GM06990 (cell line): ENCODE measurements at regions not wholly inside any gene's neighbourhood (a gene's known extent, or its start where the extent isn't known, plus 50 kb on each side); places are given as distances from the start of the nearest gene placed in this dataset.
A peak's percentile ranks its signal among the peaks of the same experiment; 100 is the strongest.

Experiments
- DNase-seq: peaks from one replicate; pipeline ENCODE4 v3.0.0-alpha.2; 2011; ENCODE audit not compliant: insufficient read length; ENCODE audit errors: extremely low read depth
- H3K27me3 ChIP-seq: replicated peaks from 2 replicates; pipeline ENCODE4 v1.6.0; 2011; ENCODE audit warnings: low read length; ENCODE audit not compliant: control insufficient read depth, insufficient read depth
- H3K36me3 ChIP-seq: 2 replicates; pipeline ENCODE4 v1.5.1; 2011; ENCODE audit warnings: low read length; ENCODE audit not compliant: control insufficient read depth, insufficient read depth
- H3K4me3 ChIP-seq: replicated peaks from 2 replicates; pipeline ENCODE4 v1.5.1; 2011; ENCODE audit warnings: low read depth, mild to moderate bottlenecking, control low read depth, low read length
- TF ChIP-seq, protein P1 (sequence below): IDR thresholded peaks from 2 replicates; pipeline ENCODE4 v1.5.1; 2011; ENCODE audit warnings: low read length, control low read depth, mild to moderate bottlenecking, inconsistent platforms; ENCODE audit not compliant: insufficient read depth, poor library complexity, severe bottlenecking

- Histone ChIP-seq H3K36me3 (no peaks in the 10 kb centered on the region), H3K4me3 (no peak overlapping the region), H3K27me3 (no peaks in the 10 kb centered on the region)
- TF ChIP-seq, protein P1, sequence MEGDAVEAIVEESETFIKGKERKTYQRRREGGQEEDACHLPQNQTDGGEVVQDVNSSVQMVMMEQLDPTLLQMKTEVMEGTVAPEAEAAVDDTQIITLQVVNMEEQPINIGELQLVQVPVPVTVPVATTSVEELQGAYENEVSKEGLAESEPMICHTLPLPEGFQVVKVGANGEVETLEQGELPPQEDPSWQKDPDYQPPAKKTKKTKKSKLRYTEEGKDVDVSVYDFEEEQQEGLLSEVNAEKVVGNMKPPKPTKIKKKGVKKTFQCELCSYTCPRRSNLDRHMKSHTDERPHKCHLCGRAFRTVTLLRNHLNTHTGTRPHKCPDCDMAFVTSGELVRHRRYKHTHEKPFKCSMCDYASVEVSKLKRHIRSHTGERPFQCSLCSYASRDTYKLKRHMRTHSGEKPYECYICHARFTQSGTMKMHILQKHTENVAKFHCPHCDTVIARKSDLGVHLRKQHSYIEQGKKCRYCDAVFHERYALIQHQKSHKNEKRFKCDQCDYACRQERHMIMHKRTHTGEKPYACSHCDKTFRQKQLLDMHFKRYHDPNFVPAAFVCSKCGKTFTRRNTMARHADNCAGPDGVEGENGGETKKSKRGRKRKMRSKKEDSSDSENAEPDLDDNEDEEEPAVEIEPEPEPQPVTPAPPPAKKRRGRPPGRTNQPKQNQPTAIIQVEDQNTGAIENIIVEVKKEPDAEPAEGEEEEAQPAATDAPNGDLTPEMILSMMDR: no peak
- DNase-seq: no peak
These were observed 257.6 kb upstream of the PCDH7 start for GRCh38 chr4:30462445-30463090.

DNA sequence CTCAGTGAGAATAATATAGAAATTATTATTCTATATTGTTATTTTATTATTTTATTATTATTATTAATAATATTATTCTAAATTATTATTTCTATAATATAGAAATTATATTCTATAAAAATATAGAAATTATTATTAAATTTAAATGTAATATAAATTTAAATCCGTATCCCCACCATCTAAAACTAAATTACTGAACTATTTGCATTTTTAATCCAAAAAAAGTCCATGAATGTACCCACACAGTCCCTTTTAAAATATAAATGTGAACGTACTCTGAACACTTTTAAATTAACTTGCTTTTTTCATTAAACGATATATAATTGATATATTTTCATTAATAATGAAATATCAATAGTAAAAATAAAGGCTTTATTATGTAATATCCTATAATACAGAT, 248.3 kb upstream of the PCDH7 start:
- H3K27me3 ChIP-seq: no peaks in the 10 kb centered on the region
- DNase-seq: no peak
- H3K36me3 ChIP-seq: no peaks in the 10 kb centered on the region
- TF ChIP-seq, protein P1: no peak
- H3K4me3 ChIP-seq: no peak overlapping the region

DNA sequence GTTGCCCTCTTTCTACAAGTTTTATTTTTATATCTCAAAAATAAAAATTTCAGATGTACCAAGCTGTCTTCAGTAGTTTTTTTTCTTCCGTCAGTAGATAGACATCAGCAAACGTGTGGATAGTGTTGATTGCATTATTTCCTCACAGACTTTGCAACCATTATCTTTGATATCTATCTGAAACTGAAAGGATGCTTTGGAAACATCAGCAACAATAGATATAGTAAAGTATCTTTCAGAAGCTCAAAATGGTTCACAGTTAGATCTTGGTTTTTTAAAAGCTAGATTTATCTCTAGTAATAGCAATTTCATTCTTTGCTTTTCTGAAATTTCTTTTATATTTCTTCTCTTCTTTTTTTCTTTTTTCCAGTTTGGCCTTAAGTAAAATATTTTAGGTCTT, 246.9 kb upstream of the PCDH7 start:
- H3K4me3 ChIP-seq: no peak overlapping the region
- DNase-seq: peak; percentile 9
- TF ChIP-seq, protein P1: no peak
- no peaks in the 10 kb centered on the region for H3K27me3 ChIP-seq
- H3K36me3 ChIP-seq: no peaks in the 10 kb centered on the region

GRCh38 chr4:30495251-30495650, 224.9 kb upstream of the PCDH7 start:
- TF ChIP-seq, protein P1: no peak
- Histone ChIP-seq H3K36me3 (no peaks in the 10 kb centered on the region), H3K27me3 (no peaks in the 10 kb centered on the region), H3K4me3 (no peak overlapping the region)
- no peak for DNase-seq

DNA sequence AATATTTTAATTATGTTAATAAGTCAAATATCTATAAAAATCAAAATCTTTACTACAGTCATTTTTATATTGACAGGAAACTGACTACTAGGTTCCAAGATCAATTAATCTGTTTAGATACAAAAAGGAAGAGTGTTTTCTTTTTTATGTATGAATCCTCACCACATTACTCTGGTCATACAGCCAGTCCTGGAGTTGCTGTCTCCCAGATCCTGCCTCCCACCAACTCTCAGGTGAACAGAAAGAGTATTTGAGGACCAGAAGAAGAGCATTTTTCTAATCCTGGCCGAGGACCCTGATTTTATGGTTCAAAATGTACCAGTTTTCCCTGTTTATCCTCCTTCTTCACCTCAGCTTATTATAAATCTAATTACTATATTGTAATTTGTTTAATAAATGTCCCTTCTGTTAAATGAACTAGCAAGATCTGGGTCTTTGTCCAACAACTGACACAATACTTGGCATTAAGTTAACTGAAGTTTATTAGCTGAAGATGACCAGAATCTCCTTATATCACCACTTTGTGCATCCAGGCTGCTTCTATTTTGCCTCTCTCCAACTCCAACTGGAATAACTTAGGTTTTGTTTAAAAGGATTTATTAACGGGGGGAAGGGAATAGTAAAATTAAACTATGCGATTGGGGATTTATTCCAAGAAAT, 224.4 kb upstream of the PCDH7 start:
- Histone ChIP-seq H3K36me3 (no peaks in the 10 kb centered on the region), H3K4me3 (no peak overlapping the region), H3K27me3 (no peaks in the 10 kb centered on the region)
- TF ChIP-seq, protein P1: no peak
- DNase-seq: no peak

GRCh38 chr4:30511751-30512150, 208.4 kb upstream of the PCDH7 start:
- no peak overlapping the region for H3K4me3 ChIP-seq
- no peak for DNase-seq
- no peaks in the 10 kb centered on the region for H3K27me3 ChIP-seq
- H3K36me3 ChIP-seq: no peaks in the 10 kb centered on the region
- TF ChIP-seq, protein P1: no peak
